ENCODE measurements at regions not wholly inside any gene's neighbourhood (a gene's known extent, or its start where the extent isn't known, plus 50 kb on each side); places are given as distances from the start of the nearest gene placed in this dataset.

DNA sequence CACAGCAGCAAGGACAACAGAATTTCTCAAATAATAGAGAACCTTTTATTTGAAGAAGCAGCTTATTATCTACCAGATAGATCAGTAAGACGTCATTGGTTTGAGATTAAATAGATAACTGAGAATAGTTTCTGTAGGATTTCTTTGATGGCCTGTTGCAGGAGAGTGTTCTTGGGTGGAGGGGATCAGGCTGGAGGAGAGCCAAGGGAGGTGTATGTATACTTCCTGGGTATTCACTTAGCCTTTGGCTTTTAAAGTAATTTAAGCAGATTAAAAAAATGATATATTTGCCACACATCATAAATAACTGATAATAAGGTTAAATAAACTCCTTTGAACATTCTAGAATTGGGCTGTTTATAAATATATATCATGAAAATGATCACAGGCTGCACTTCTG, 486.1 kb upstream of the IGFBP3 start:
- TF ChIP-seq CTCF (IDR thresholded peaks at IDR 0.05 in 2 of 3, conservative IDR thresholded peaks at IDR 0.05 in 1 of 3; ENCODE audit: control insufficient read depth in 2 of 3, extremely low read depth in 1 of 3, insufficient read depth in 1 of 3, low read depth in 3 of 3, low read length in 3 of 3) (no peak), ZNF384 (IDR thresholded peaks at IDR 0.05; ENCODE audit: borderline replicate concordance, low read depth, low read length) (no peak), POLR2AphosphoS5 (IDR thresholded peaks at IDR 0.05; ENCODE audit: low read length) (no peak), POLR2A (IDR thresholded peaks at IDR 0.05; ENCODE audit: low read depth, low read length) (no peak), DPF2 (IDR thresholded peaks at IDR 0.05) (no peak), EZH2 (IDR thresholded peaks at IDR 0.05; ENCODE audit: borderline replicate concordance, control insufficient read depth, low read depth, low read length) (no peak), ZNF207 (IDR thresholded peaks at IDR 0.05; ENCODE audit: borderline replicate concordance) (no peak), FOXK2 (IDR thresholded peaks at IDR 0.05) (no peak), IRF3 (IDR thresholded peaks at IDR 0.05) (no peak), RFX5 (IDR thresholded peaks at IDR 0.05; ENCODE audit: low read depth, low read length) (no peak), ZSCAN29 (IDR thresholded peaks at IDR 0.05) (no peak), SRF (IDR thresholded peaks at IDR 0.05; ENCODE audit: low read depth in 2 of 2, low read length in 2 of 2) (no peak)
- TF ChIP-seq, protein P1, sequence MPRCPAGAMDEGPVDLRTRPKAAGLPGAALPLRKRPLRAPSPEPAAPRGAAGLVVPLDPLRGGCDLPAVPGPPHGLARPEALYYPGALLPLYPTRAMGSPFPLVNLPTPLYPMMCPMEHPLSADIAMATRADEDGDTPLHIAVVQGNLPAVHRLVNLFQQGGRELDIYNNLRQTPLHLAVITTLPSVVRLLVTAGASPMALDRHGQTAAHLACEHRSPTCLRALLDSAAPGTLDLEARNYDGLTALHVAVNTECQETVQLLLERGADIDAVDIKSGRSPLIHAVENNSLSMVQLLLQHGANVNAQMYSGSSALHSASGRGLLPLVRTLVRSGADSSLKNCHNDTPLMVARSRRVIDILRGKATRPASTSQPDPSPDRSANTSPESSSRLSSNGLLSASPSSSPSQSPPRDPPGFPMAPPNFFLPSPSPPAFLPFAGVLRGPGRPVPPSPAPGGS (IDR thresholded peaks at IDR 0.05; ENCODE audit: borderline replicate concordance, insufficient read depth, low read depth, low read length, poor library complexity, severe bottlenecking), result no peak
